Fibroblast of lung (primary cell): ENCODE measurements at regions not wholly inside any gene's neighbourhood (a gene's known extent, or its start where the extent isn't known, plus 50 kb on each side); places are given as distances from the start of the nearest gene placed in this dataset.

Experiments
- EZH2 ChIP-seq: IDR thresholded peaks from 2 replicates; pipeline ENCODE4 v1.5.1; 2012; ENCODE audit warnings: low read length, control low read depth, mild to moderate bottlenecking; ENCODE audit errors: missing control alignments
- TF ChIP-seq, protein P1 (sequence below), 2 donors: IDR thresholded peaks in 1 of 2; conservative IDR thresholded peaks in 1 of 2; 1 replicate in 1 of 2; 2 replicates in 1 of 2; pipeline ENCODE4 v1.5.1; 2011 to 2012; ENCODE audit warnings: low read length in 2 of 2, control low read depth in 1 of 2, inconsistent platforms in 1 of 2, low read depth in 1 of 2, mild to moderate bottlenecking in 1 of 2

GRCh38 chr2:53312721-53313120 lies 454.9 kb upstream of the CHAC2 start:
- TF ChIP-seq, protein P1, sequence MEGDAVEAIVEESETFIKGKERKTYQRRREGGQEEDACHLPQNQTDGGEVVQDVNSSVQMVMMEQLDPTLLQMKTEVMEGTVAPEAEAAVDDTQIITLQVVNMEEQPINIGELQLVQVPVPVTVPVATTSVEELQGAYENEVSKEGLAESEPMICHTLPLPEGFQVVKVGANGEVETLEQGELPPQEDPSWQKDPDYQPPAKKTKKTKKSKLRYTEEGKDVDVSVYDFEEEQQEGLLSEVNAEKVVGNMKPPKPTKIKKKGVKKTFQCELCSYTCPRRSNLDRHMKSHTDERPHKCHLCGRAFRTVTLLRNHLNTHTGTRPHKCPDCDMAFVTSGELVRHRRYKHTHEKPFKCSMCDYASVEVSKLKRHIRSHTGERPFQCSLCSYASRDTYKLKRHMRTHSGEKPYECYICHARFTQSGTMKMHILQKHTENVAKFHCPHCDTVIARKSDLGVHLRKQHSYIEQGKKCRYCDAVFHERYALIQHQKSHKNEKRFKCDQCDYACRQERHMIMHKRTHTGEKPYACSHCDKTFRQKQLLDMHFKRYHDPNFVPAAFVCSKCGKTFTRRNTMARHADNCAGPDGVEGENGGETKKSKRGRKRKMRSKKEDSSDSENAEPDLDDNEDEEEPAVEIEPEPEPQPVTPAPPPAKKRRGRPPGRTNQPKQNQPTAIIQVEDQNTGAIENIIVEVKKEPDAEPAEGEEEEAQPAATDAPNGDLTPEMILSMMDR (conservative IDR thresholded peaks at IDR 0.05 in 1 of 2, IDR thresholded peaks at IDR 0.05 in 1 of 2; ENCODE audit: low read depth in 1 of 2, low read length in 2 of 2) = no peak
- TF ChIP-seq EZH2 = no peak
